ENCODE measurements at regions not wholly inside any gene's neighbourhood (a gene's known extent, or its start where the extent isn't known, plus 50 kb on each side); places are given as distances from the start of the nearest gene placed in this dataset.

- no peak overlapping the region for H2AFZ ChIP-seq (ENCODE audit: low read length)
- no peaks in the 10 kb centered on the region for H3K36me3 ChIP-seq (ENCODE audit: insufficient read depth, low read length)
- H3K79me2 ChIP-seq (ENCODE audit: insufficient read depth, low read length): no peaks in the 10 kb centered on the region
- H3K4me3 ChIP-seq (ENCODE audit: low read depth, low read length, poor library complexity, severe bottlenecking): no peak overlapping the region
- H3K27ac ChIP-seq (ENCODE audit: low read depth, low read length, poor library complexity, severe bottlenecking): no peak overlapping the region
- no peaks in the 10 kb centered on the region for H3K9me3 ChIP-seq (ENCODE audit: low read length)
- H3K4me2 ChIP-seq (ENCODE audit: low read length): no peak overlapping the region
- no peaks in the 10 kb centered on the region for H3K27me3 ChIP-seq (ENCODE audit: insufficient read depth, low read length)
- no peaks in the 10 kb centered on the region for H3F3A ChIP-seq (ENCODE audit: insufficient read depth, low read length)
- H3K9ac ChIP-seq (ENCODE audit: low read length): no peak overlapping the region
- H4K20me1 ChIP-seq (ENCODE audit: insufficient read depth, low read length): no peaks in the 10 kb centered on the region
- TF ChIP-seq CTCF (IDR thresholded peaks at IDR 0.05; ENCODE audit: low read length) (no peak), EZH2 (IDR thresholded peaks at IDR 0.05; ENCODE audit: borderline replicate concordance, low read length) (no peak)
- H3K4me1 ChIP-seq (ENCODE audit: insufficient read depth, low read length, severe bottlenecking): no peaks in the 10 kb centered on the region
- no peaks in the 10 kb centered on the region for H3K9me2 ChIP-seq (ENCODE audit: low read depth, low read length)
Observed at GRCh38 chr7:81070956-81071355, 152.1 kb upstream of the SEMA3C start.

GRCh38 chr7:81066797-81067196 lies 147.9 kb upstream of the SEMA3C start:
- Histone ChIP-seq H3K9me2 (ENCODE audit: low read depth, low read length) (no peaks in the 10 kb centered on the region), H3K36me3 (ENCODE audit: insufficient read depth, low read length) (no peaks in the 10 kb centered on the region), H3K79me2 (ENCODE audit: insufficient read depth, low read length) (no peaks in the 10 kb centered on the region), H3K9ac (ENCODE audit: low read length) (no peak overlapping the region), H3K4me3 (ENCODE audit: low read depth, low read length, poor library complexity, severe bottlenecking) (no peak overlapping the region), H3K27ac (ENCODE audit: low read depth, low read length, poor library complexity, severe bottlenecking) (no peak overlapping the region), H3F3A (ENCODE audit: insufficient read depth, low read length) (no peaks in the 10 kb centered on the region), H3K27me3 (ENCODE audit: insufficient read depth, low read length) (no peaks in the 10 kb centered on the region), H3K4me1 (ENCODE audit: insufficient read depth, low read length, severe bottlenecking) (no peaks in the 10 kb centered on the region), H3K9me3 (ENCODE audit: low read length) (no peaks in the 10 kb centered on the region), H4K20me1 (ENCODE audit: insufficient read depth, low read length) (no peaks in the 10 kb centered on the region), H3K4me2 (ENCODE audit: low read length) (no peak overlapping the region), H2AFZ (ENCODE audit: low read length) (no peak overlapping the region)
- TF ChIP-seq EZH2 (IDR thresholded peaks at IDR 0.05; ENCODE audit: borderline replicate concordance, low read length) (no peak), CTCF (IDR thresholded peaks at IDR 0.05; ENCODE audit: low read length) (no peak)

GRCh38 chr7:81064426-81064825 lies 145.6 kb upstream of the SEMA3C start:
- Histone ChIP-seq H4K20me1 (ENCODE audit: insufficient read depth, low read length) (no peaks in the 10 kb centered on the region), H3K9me3 (ENCODE audit: low read length) (no peaks in the 10 kb centered on the region), H3K4me2 (ENCODE audit: low read length) (no peak overlapping the region), H3K27me3 (ENCODE audit: insufficient read depth, low read length) (no peaks in the 10 kb centered on the region), H3F3A (ENCODE audit: insufficient read depth, low read length) (no peaks in the 10 kb centered on the region), H3K4me1 (ENCODE audit: insufficient read depth, low read length, severe bottlenecking) (no peaks in the 10 kb centered on the region), H3K4me3 (ENCODE audit: low read depth, low read length, poor library complexity, severe bottlenecking) (no peak overlapping the region), H3K9me2 (ENCODE audit: low read depth, low read length) (no peaks in the 10 kb centered on the region), H3K79me2 (ENCODE audit: insufficient read depth, low read length) (no peaks in the 10 kb centered on the region), H3K36me3 (ENCODE audit: insufficient read depth, low read length) (no peaks in the 10 kb centered on the region), H3K9ac (ENCODE audit: low read length) (no peak overlapping the region), H3K27ac (ENCODE audit: low read depth, low read length, poor library complexity, severe bottlenecking) (no peak overlapping the region), H2AFZ (ENCODE audit: low read length) (no peak overlapping the region)
- TF ChIP-seq CTCF (IDR thresholded peaks at IDR 0.05; ENCODE audit: low read length) (no peak), EZH2 (IDR thresholded peaks at IDR 0.05; ENCODE audit: borderline replicate concordance, low read length) (no peak)

All from OCI-LY1 (cell line).